ENCODE measurements at regions not wholly inside any gene's neighbourhood (a gene's known extent, or its start where the extent isn't known, plus 50 kb on each side); places are given as distances from the start of the nearest gene placed in this dataset.

- no peaks in the 10 kb centered on the region for H3K4me1 ChIP-seq (ENCODE audit: insufficient read depth, low read length, poor library complexity, severe bottlenecking)
- no peaks in the 10 kb centered on the region for H3K27me3 ChIP-seq (replicated peaks; ENCODE audit: insufficient read depth, low read depth, low read length, poor library complexity)
- BruUV-seq (replicated peaks), result no TSS peak
- no peaks in the 10 kb centered on the region for H3K36me3 ChIP-seq (ENCODE audit: insufficient read depth, low read length, poor library complexity, severe bottlenecking)
- no peak overlapping the region for H3K4me3 ChIP-seq (ENCODE audit: low read depth, low read length, poor library complexity, severe bottlenecking)
- POLR2A ChIA-PET (ENCODE audit: low non-redundant PET), result no interaction called here
- no peaks in the 10 kb centered on the region for H3K9me3 ChIP-seq (ENCODE audit: low read depth, low read length, poor library complexity, severe bottlenecking)
- no peak for TF ChIP-seq EZH2 (IDR thresholded peaks at IDR 0.05; ENCODE audit: borderline replicate concordance, low read depth, low read length, poor library complexity, severe bottlenecking)
- TF ChIP-seq, protein P1, sequence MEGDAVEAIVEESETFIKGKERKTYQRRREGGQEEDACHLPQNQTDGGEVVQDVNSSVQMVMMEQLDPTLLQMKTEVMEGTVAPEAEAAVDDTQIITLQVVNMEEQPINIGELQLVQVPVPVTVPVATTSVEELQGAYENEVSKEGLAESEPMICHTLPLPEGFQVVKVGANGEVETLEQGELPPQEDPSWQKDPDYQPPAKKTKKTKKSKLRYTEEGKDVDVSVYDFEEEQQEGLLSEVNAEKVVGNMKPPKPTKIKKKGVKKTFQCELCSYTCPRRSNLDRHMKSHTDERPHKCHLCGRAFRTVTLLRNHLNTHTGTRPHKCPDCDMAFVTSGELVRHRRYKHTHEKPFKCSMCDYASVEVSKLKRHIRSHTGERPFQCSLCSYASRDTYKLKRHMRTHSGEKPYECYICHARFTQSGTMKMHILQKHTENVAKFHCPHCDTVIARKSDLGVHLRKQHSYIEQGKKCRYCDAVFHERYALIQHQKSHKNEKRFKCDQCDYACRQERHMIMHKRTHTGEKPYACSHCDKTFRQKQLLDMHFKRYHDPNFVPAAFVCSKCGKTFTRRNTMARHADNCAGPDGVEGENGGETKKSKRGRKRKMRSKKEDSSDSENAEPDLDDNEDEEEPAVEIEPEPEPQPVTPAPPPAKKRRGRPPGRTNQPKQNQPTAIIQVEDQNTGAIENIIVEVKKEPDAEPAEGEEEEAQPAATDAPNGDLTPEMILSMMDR (conservative IDR thresholded peaks at IDR 0.05; ENCODE audit: low read depth, low read length), result no peak
- CTCF ChIA-PET, result no interaction called here
- no peak overlapping the region for H3K27ac ChIP-seq (ENCODE audit: low read depth, low read length, poor library complexity, severe bottlenecking)
- no peak for DNase-seq (ENCODE audit: low spot score)
- intact Hi-C loops (cut with micrococcal nuclease; ENCODE audit: unreplicated experiment), result no loop called here
Measured at GRCh38 chr4:129829373-129829772, 733.4 kb downstream of the C4orf33 start.

- Histone ChIP-seq H3K4me3 (ENCODE audit: low read depth, low read length, poor library complexity, severe bottlenecking) (no peak overlapping the region), H3K9me3 (ENCODE audit: low read depth, low read length, poor library complexity, severe bottlenecking) (no peaks in the 10 kb centered on the region), H3K27ac (ENCODE audit: low read depth, low read length, poor library complexity, severe bottlenecking) (no peak overlapping the region), H3K27me3 (replicated peaks; ENCODE audit: insufficient read depth, low read depth, low read length, poor library complexity) (no peaks in the 10 kb centered on the region), H3K4me1 (ENCODE audit: insufficient read depth, low read length, poor library complexity, severe bottlenecking) (no peaks in the 10 kb centered on the region), H3K36me3 (ENCODE audit: insufficient read depth, low read length, poor library complexity, severe bottlenecking) (no peaks in the 10 kb centered on the region)
- no TSS peak for BruUV-seq (replicated peaks)
- intact Hi-C loops (cut with micrococcal nuclease; ENCODE audit: unreplicated experiment), result no loop called here
- TF ChIP-seq EZH2 (IDR thresholded peaks at IDR 0.05; ENCODE audit: borderline replicate concordance, low read depth, low read length, poor library complexity, severe bottlenecking), result no peak
- TF ChIP-seq, protein P1 (conservative IDR thresholded peaks at IDR 0.05; ENCODE audit: low read depth, low read length), result no peak
- ChIA-PET CTCF (no interaction called here), POLR2A (ENCODE audit: low non-redundant PET) (no interaction called here)
- DNase-seq (ENCODE audit: low spot score), result no peak
Measured at GRCh38 chr4:129839687-129840086, 743.7 kb downstream of the C4orf33 start.

- POLR2A ChIA-PET (ENCODE audit: low non-redundant PET), result no interaction called here
- CTCF ChIA-PET, result no interaction called here
- Histone ChIP-seq H3K36me3 (ENCODE audit: insufficient read depth, low read length, poor library complexity, severe bottlenecking) (no peaks in the 10 kb centered on the region), H3K27ac (ENCODE audit: low read depth, low read length, poor library complexity, severe bottlenecking) (no peak overlapping the region), H3K9me3 (ENCODE audit: low read depth, low read length, poor library complexity, severe bottlenecking) (no peaks in the 10 kb centered on the region), H3K4me3 (ENCODE audit: low read depth, low read length, poor library complexity, severe bottlenecking) (no peak overlapping the region), H3K4me1 (ENCODE audit: insufficient read depth, low read length, poor library complexity, severe bottlenecking) (no peaks in the 10 kb centered on the region), H3K27me3 (replicated peaks; ENCODE audit: insufficient read depth, low read depth, low read length, poor library complexity) (no peaks in the 10 kb centered on the region)
- intact Hi-C loops (cut with micrococcal nuclease; ENCODE audit: unreplicated experiment), result no loop called here
- DNase-seq (ENCODE audit: low spot score), result no peak
- no TSS peak for BruUV-seq (replicated peaks)
- TF ChIP-seq, protein P1 (conservative IDR thresholded peaks at IDR 0.05; ENCODE audit: low read depth, low read length), result no peak
- TF ChIP-seq EZH2 (IDR thresholded peaks at IDR 0.05; ENCODE audit: borderline replicate concordance, low read depth, low read length, poor library complexity, severe bottlenecking), result no peak
Measured at GRCh38 chr4:129842096-129842495, 746.1 kb downstream of the C4orf33 start.

Measured in A673 (cell line).